Heart left ventricle (tissue), 16 donors: ENCODE measurements at regions not wholly inside any gene's neighbourhood (a gene's known extent, or its start where the extent isn't known, plus 50 kb on each side); places are given as distances from the start of the nearest gene placed in this dataset.

ENCODE experiments used
- ATAC-seq, 4 donors: fragments of 200-7000 bp; cut with Tn5 transposase; one replicate each; pipeline ENCODE4 v1.9.1; 2020 to 2022; ENCODE audit warnings: moderate library complexity in 4 of 4, mild to moderate bottlenecking in 3 of 4, moderate number of reproducible peaks in 1 of 4
- DNase-seq, 5 donors: peaks; one replicate each; pipeline ENCODE4 v3.0.0-alpha.2; 2020
- H3K27ac ChIP-seq, 12 donors: fragments of 200-600 bp; sonication (generic) in 4 of 12; one replicate each; pipeline versions ENCODE4 v1.5.0 to v1.8.0; 2016 to 2022; ENCODE audit warnings: mild to moderate bottlenecking in 2 of 12
- H3K27me3 ChIP-seq, 9 donors: fragments of 200-600 bp; sonication (generic) in 2 of 9; one replicate each; pipeline versions ENCODE4 v1.5.1 to v1.8.0; 2016 to 2022; ENCODE audit warnings: mild to moderate bottlenecking in 3 of 9
- H3K36me3 ChIP-seq, 9 donors: fragments of 200-600 bp; sonication (generic) in 2 of 9; one replicate each; pipeline versions ENCODE4 v1.5.0 to v1.8.0; 2018 to 2022; ENCODE audit warnings: mild to moderate bottlenecking in 2 of 9
- H3K4me1 ChIP-seq, 12 donors: fragments of 200-600 bp; sonication (generic) in 4 of 12; one replicate each; pipeline versions ENCODE4 v1.5.0 to v1.8.0; 2016 to 2022; ENCODE audit warnings: mild to moderate bottlenecking in 3 of 12
- H3K4me3 ChIP-seq, 12 donors: fragments of 200-600 bp; sonication (generic) in 4 of 12; one replicate each; pipeline versions ENCODE4 v1.5.0 to v1.8.0; 2017 to 2022; ENCODE audit warnings: mild to moderate bottlenecking in 9 of 12, moderate library complexity in 4 of 12
- H3K9me3 ChIP-seq, 12 donors: fragments of 200-600 bp; sonication (generic) in 4 of 12; one replicate each; pipeline versions ENCODE4 v1.5.0 to v1.8.0; 2016 to 2022; ENCODE audit warnings: mild to moderate bottlenecking in 1 of 12
- CTCF ChIP-seq, 12 donors: fragments of 200-600 bp; sonication (generic) in 4 of 12; IDR thresholded peaks; one replicate each; pipeline versions ENCODE4 v1.5.0 to v1.8.0; 2018 to 2022; ENCODE audit warnings: antibody characterized with exemption in 12 of 12, mild to moderate bottlenecking in 5 of 12
- POLR2A ChIP-seq, 2 donors: fragments of 450-650 bp; IDR thresholded peaks; one replicate each; pipeline ENCODE4 v1.6.1; 2017; ENCODE audit warnings: antibody characterized with exemption in 2 of 2, mild to moderate bottlenecking in 2 of 2, moderate library complexity in 2 of 2
- WGBS, 4 donors: extraction: QIAGEN DNeasy Blood & Tissue Kit in 2 of 4; methylation state at CpG; one replicate each; pipeline versions ENCODE4 v1.1.5 to v1.1.7; 2013 to 2018; 5-methylcytosine and 5-hydroxymethylcytosine counted together
- intact Hi-C, 10 donors: fragments of 100-400 bp; cut with DNase I; formaldehyde crosslinking; loops; one replicate each; pipeline versions ENCODE4 v1.11.1 to v1.14.2; 2022
- donor health status: ischemic (EF 13 %, LVEDD 7.1; RV severe dilation, severe dysfunction).
- donor health status: healthy with polysubstance abuse.
- donor health status: DM: no; HTN: yes; CAD: no.
- donor health status: DM: no; HTN: no; CAD: no.
- donor health status: ischemic (EF 25% LVEDD 6.9; RV normal size, moderate dysfunction).
- donor health status: ischemic (EF 25% LVEDD 5.7; RV mildly dilated, moderate dysfunction).
- donor health status: healthy.
- donor health status: DM: yes; HTN: yes; CAD: no.
- donor health status: ischemic (EF 35%, LVEDD 5.7; RV mildly dilated, moderate dysfunction).
- donor health status: nonischemic (EF 11% LVEDD 7.7; RV severe dilation, severe dysfunction).
- donor health status: DM: yes; HTN: yes; CAD: no.
- donor health status: PGD.
- donor health status: ischemic (EF 29% LVEDD 5.4; RV normal size, mild dysfunction).
- donor health status: nonischemic (EF 23%, LVEDD 6.1; RV moderate dilation, normal function).

GRCh38 chr11:37704791-37705190, 1106.8 kb upstream of the RAG2 start:
- Histone ChIP-seq H3K27me3 (no peaks in the 10 kb centered on the region), H3K36me3 (no peaks in the 10 kb centered on the region), H3K4me3 (no peak overlapping the region), H3K4me1 (no peaks in the 10 kb centered on the region), H3K27ac (no peak overlapping the region), H3K9me3 (peaks cover 0 to 3% (median 0%) of the 10 kb centered on the region in 12 donors)
- intact Hi-C loops = no loop called here
- 56 to 68% (median 61%) methylated on average over 2 of the region's 2 CpGs for WGBS, 4 donors
- ATAC-seq = no peak
- no peak for DNase-seq
- TF ChIP-seq POLR2A (IDR thresholded peaks at IDR 0.05) (no peak), CTCF (IDR thresholded peaks at IDR 0.05) (no peak)

GRCh38 chr11:37699644-37700043, 1101.6 kb upstream of the RAG2 start:
- Histone ChIP-seq H3K9me3 (peaks cover 0 to 19% (median 11%) of the 10 kb centered on the region in 12 donors), H3K27me3 (no peaks in the 10 kb centered on the region), H3K4me3 (no peak overlapping the region), H3K27ac (no peak overlapping the region), H3K36me3 (no peaks in the 10 kb centered on the region), H3K4me1 (no peaks in the 10 kb centered on the region)
- TF ChIP-seq POLR2A (IDR thresholded peaks at IDR 0.05) (no peak), CTCF (IDR thresholded peaks at IDR 0.05) (no peak)
- DNase-seq (no peak), ATAC-seq (no peak)
- WGBS, 4 donors = 66 to 78% (median 72%) methylated on average over 2 of the region's 2 CpGs
- intact Hi-C loops = no loop called here

GRCh38 chr11:37695283-37695682, 1097.2 kb upstream of the RAG2 start:
- Histone ChIP-seq H3K27me3 (no peaks in the 10 kb centered on the region), H3K36me3 (no peaks in the 10 kb centered on the region), H3K4me1 (no peaks in the 10 kb centered on the region), H3K9me3 (peaks cover 0 to 33% (median 20%) of the 10 kb centered on the region in 12 donors), H3K4me3 (no peak overlapping the region), H3K27ac (no peak overlapping the region)
- intact Hi-C loops = no loop called here
- no peak for TF ChIP-seq POLR2A (IDR thresholded peaks at IDR 0.05)
- TF ChIP-seq CTCF (IDR thresholded peaks at IDR 0.05) = no peak
- ATAC-seq = no peak
- DNase-seq = no peak

GRCh38 chr11:37689951-37690350, 1091.9 kb upstream of the RAG2 start:
- 32 to 47% (median 41%) methylated on average over 2 of the region's 2 CpGs for WGBS, 4 donors
- no peaks in the 10 kb centered on the region for H3K4me1 ChIP-seq
- TF ChIP-seq POLR2A (IDR thresholded peaks at IDR 0.05) = no peak
- no peak for TF ChIP-seq CTCF (IDR thresholded peaks at IDR 0.05)
- DNase-seq = no peak
- H3K27ac ChIP-seq = no peak overlapping the region
- H3K4me3 ChIP-seq = no peak overlapping the region
- ATAC-seq = no peak
- intact Hi-C loops = no loop called here
- no peaks in the 10 kb centered on the region for H3K27me3 ChIP-seq
- peaks cover 0 to 22% (median 12%) of the 10 kb centered on the region in 12 donors for H3K9me3 ChIP-seq
- no peaks in the 10 kb centered on the region for H3K36me3 ChIP-seq
